Kidney (tissue), 13 donors: ENCODE measurements at regions not wholly inside any gene's neighbourhood (a gene's known extent, or its start where the extent isn't known, plus 50 kb on each side); places are given as distances from the start of the nearest gene placed in this dataset.

Experiments used
- DNase-seq, 5 donors: peaks; one replicate each; pipeline ENCODE4 v3.0.0-alpha.2; 2013 to 2020
- FAIRE-seq: peaks from 2 replicates; lab custom pipeline; 2012; peaks lifted over from hg19 to GRCh38; lab: Jason Lieb, UNC
- H3K27ac ChIP-seq, 2 donors: one replicate each; pipeline ENCODE4 v1.7.0; 2013; ENCODE audit warnings: low read depth in 2 of 2, low read length in 2 of 2, inconsistent platforms in 1 of 2
- H3K27me3 ChIP-seq: one replicate; pipeline ENCODE4 v1.7.1; 2013; ENCODE audit warnings: low read length, inconsistent platforms; ENCODE audit not compliant: control insufficient read depth, insufficient read depth
- H3K36me3 ChIP-seq, 3 donors: one replicate each; pipeline versions ENCODE4 v1.7.0 to v1.7.1; 2013; ENCODE audit warnings: low read length in 3 of 3, control low read depth in 1 of 3, inconsistent platforms in 1 of 3; ENCODE audit not compliant: insufficient read depth in 3 of 3, control insufficient read depth in 2 of 3
- H3K4me1 ChIP-seq, 3 donors: one replicate each; pipeline versions ENCODE4 v1.7.0 to v1.7.1; 2013; ENCODE audit warnings: low read length in 3 of 3, inconsistent platforms in 1 of 3, low read depth in 1 of 3; ENCODE audit not compliant: control insufficient read depth in 2 of 3, insufficient read depth in 2 of 3
- H3K4me3 ChIP-seq, 3 donors: one replicate each; pipeline versions ENCODE4 v1.7.0 to v1.8.1; 2013; ENCODE audit warnings: low read length in 3 of 3, control low read depth in 1 of 3, inconsistent platforms in 1 of 3
- H3K9ac ChIP-seq, 3 donors: one replicate each; pipeline versions ENCODE4 v1.7.0 to v1.7.1; 2013; ENCODE audit warnings: low read length in 3 of 3, control low read depth in 1 of 3, inconsistent platforms in 1 of 3
- H3K9me3 ChIP-seq, 3 donors: one replicate each; pipeline versions ENCODE4 v1.7.0 to v1.7.1; 2013; ENCODE audit warnings: low read length in 3 of 3, control low read depth in 1 of 3, inconsistent platforms in 1 of 3; ENCODE audit not compliant: control insufficient read depth in 2 of 3, insufficient read depth in 1 of 3
- CTCF ChIP-seq: IDR thresholded peaks from 3 replicates; pipeline ENCODE4 v1.5.1; 2012; ENCODE audit warnings: mild to moderate bottlenecking, moderate library complexity, borderline replicate concordance; ENCODE audit not compliant: insufficient read depth; ENCODE audit errors: extremely low read depth
- intact Hi-C: fragments of 100-400 bp; cut with DNase I; formaldehyde crosslinking; loops from one replicate; pipeline ENCODE4 v1.11.1; 2022
- donor health status: control.
- donor health status: control.
- donor health status: control.
- donor health status: control.
- donor health status: control.
- donor health status: DM: yes; HTN: yes; CAD: no.
- donor health status: Normal renal cell carcinoma (clear cell type).

- H3K36me3 ChIP-seq: no peaks in the 10 kb centered on the region
- intact Hi-C loops: no loop called here
- no peak for FAIRE-seq
These were observed 70.8 kb upstream of the FGFR2 start for GRCh38 chr10:121669028-121669374.

GRCh38 chr10:121668314-121669027, 70.2 kb upstream of the FGFR2 start:
- peak; percentile 78 to 91 (median 79) for DNase-seq
- intact Hi-C loops: no loop called here
- Histone ChIP-seq H3K36me3 (no peaks in the 10 kb centered on the region), H3K9me3 (no peaks in the 10 kb centered on the region), H3K4me1 (peaks cover 3 to 12% (median 6%) of the 10 kb centered on the region in 3 donors), H3K4me3 (peak overlapping the region in 1 of 3 donors; percentile 8), H3K27ac (peak overlapping the region in 1 of 2 donors; percentile 32), H3K27me3 (no peaks in the 10 kb centered on the region), H3K9ac (no peak overlapping the region)
- TF ChIP-seq CTCF: no peak
- FAIRE-seq: no peak

More at GRCh38 chr10:121669028-121669374, 70.8 kb upstream of the FGFR2 start:
- H3K9me3 ChIP-seq: no peaks in the 10 kb centered on the region
- peaks cover 3 to 12% (median 6%) of the 10 kb centered on the region in 3 donors for H3K4me1 ChIP-seq
- H3K27me3 ChIP-seq: no peaks in the 10 kb centered on the region
- peak overlapping the region in 1 of 3 donors; percentile 8 for H3K4me3 ChIP-seq
- H3K27ac ChIP-seq: no peak overlapping the region
- H3K9ac ChIP-seq: no peak overlapping the region
- no peak for DNase-seq
- TF ChIP-seq CTCF: no peak

- Histone ChIP-seq H3K36me3 (no peaks in the 10 kb centered on the region), H3K4me1 (peaks cover 3 to 12% (median 6%) of the 10 kb centered on the region in 3 donors), H3K27me3 (no peaks in the 10 kb centered on the region), H3K27ac (no peak overlapping the region), H3K9ac (no peak overlapping the region), H3K9me3 (no peaks in the 10 kb centered on the region), H3K4me3 (no peak overlapping the region)
- intact Hi-C loops: no loop called here
- no peak for TF ChIP-seq CTCF
- FAIRE-seq (no peak), DNase-seq (no peak)
These were observed 69.7 kb upstream of the FGFR2 start for GRCh38 chr10:121667948-121668313.

DNA sequence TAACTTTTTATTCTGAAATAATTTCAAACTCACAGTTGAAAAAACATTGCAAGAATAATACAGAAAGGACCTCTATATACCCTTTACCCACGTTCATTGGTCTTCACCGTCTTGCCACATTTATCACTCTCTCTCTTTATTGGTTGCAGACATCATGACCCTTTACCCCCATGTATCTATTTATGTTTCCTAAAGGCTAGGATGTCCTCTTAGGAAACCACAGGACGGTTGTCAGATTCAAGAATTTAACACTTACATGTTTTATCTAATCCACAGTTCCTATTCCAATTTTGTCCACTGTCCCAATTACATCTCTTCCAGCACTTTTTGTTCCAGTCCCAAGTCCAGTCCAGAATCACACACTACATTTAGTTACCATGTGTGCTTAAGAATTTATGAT, 67.6 kb upstream of the FGFR2 start:
- Histone ChIP-seq H3K27me3 (no peaks in the 10 kb centered on the region), H3K36me3 (no peaks in the 10 kb centered on the region), H3K27ac (no peak overlapping the region), H3K9ac (no peak overlapping the region), H3K4me1 (peaks cover 3 to 12% (median 6%) of the 10 kb centered on the region in 3 donors), H3K9me3 (no peaks in the 10 kb centered on the region), H3K4me3 (no peak overlapping the region)
- TF ChIP-seq CTCF: no peak
- intact Hi-C loops: no loop called here
- DNase-seq: no peak
- no peak for FAIRE-seq
